ENCODE measurements at regions not wholly inside any gene's neighbourhood (a gene's known extent, or its start where the extent isn't known, plus 50 kb on each side); places are given as distances from the start of the nearest gene placed in this dataset.

- TF ChIP-seq, protein P1, sequence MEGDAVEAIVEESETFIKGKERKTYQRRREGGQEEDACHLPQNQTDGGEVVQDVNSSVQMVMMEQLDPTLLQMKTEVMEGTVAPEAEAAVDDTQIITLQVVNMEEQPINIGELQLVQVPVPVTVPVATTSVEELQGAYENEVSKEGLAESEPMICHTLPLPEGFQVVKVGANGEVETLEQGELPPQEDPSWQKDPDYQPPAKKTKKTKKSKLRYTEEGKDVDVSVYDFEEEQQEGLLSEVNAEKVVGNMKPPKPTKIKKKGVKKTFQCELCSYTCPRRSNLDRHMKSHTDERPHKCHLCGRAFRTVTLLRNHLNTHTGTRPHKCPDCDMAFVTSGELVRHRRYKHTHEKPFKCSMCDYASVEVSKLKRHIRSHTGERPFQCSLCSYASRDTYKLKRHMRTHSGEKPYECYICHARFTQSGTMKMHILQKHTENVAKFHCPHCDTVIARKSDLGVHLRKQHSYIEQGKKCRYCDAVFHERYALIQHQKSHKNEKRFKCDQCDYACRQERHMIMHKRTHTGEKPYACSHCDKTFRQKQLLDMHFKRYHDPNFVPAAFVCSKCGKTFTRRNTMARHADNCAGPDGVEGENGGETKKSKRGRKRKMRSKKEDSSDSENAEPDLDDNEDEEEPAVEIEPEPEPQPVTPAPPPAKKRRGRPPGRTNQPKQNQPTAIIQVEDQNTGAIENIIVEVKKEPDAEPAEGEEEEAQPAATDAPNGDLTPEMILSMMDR (IDR thresholded peaks at IDR 0.05), result no peak
- no peak for TF ChIP-seq POLR2A (IDR thresholded peaks at IDR 0.05)
Measured at GRCh38 chr11:37612146-37612545, 1014.1 kb upstream of the RAG2 start.
